ENCODE measurements at regions not wholly inside any gene's neighbourhood (a gene's known extent, or its start where the extent isn't known, plus 50 kb on each side); places are given as distances from the start of the nearest gene placed in this dataset.
A peak's percentile ranks its signal among the peaks of the same experiment; 100 is the strongest.
"Not testable (repeated sequence)": the region's sequence is repeated elsewhere in the genome, so short reads cannot be mapped to it uniquely, and the experiment has no call there.

GRCh38 chr2:236834284-236834683, 251.4 kb upstream of the COPS8 start:
- peak; percentile 4 for DNase-seq

GRCh38 chr2:236835307-236836024, 250.2 kb upstream of the COPS8 start:
- peak; percentile 16 for DNase-seq

- DNase-seq = not testable (repeated sequence)
These were observed 249.7 kb upstream of the COPS8 start for GRCh38 chr2:236836028-236836427.

- DNase-seq = no peak
These were observed 245.5 kb upstream of the COPS8 start for GRCh38 chr2:236840215-236840614.

GRCh38 chr2:236840857-236841256, 244.8 kb upstream of the COPS8 start:
- no peak for DNase-seq

GRCh38 chr2:236841389-236841788, 244.3 kb upstream of the COPS8 start:
- no peak for DNase-seq

- no peak for DNase-seq
These were observed 242.3 kb upstream of the COPS8 start for GRCh38 chr2:236843161-236843968.

- no peak for DNase-seq
These were observed 241.0 kb upstream of the COPS8 start for GRCh38 chr2:236844711-236845110.

GRCh38 chr2:236847023-236847422, 238.7 kb upstream of the COPS8 start:
- peak; percentile 53 for DNase-seq

GRCh38 chr2:236847538-236848263, 238.0 kb upstream of the COPS8 start:
- peak; percentile 50 for DNase-seq

- DNase-seq = peak; percentile 29
These were observed 237.2 kb upstream of the COPS8 start for GRCh38 chr2:236848501-236848900.

- peak; percentile 23 for DNase-seq
These were observed 236.2 kb upstream of the COPS8 start for GRCh38 chr2:236849508-236849907.

- DNase-seq = peak; percentile 22
These were observed 235.7 kb upstream of the COPS8 start for GRCh38 chr2:236849940-236850339.

- peak; percentile 38 for DNase-seq
These were observed 234.5 kb upstream of the COPS8 start for GRCh38 chr2:236851187-236851586.

GRCh38 chr2:236852100-236852976, 233.4 kb upstream of the COPS8 start:
- peak; percentile 50 for DNase-seq

GRCh38 chr2:236852977-236853374, 232.7 kb upstream of the COPS8 start:
- peak; percentile 35 for DNase-seq

- DNase-seq = no peak
These were observed 232.1 kb upstream of the COPS8 start for GRCh38 chr2:236853585-236854051.

- DNase-seq = no peak
These were observed 230.4 kb upstream of the COPS8 start for GRCh38 chr2:236855176-236855865.

GRCh38 chr2:236855866-236856847, 229.5 kb upstream of the COPS8 start:
- peak; percentile 91 for DNase-seq

- DNase-seq = peak; percentile 76
These were observed 228.8 kb upstream of the COPS8 start for GRCh38 chr2:236856848-236857235.
